Neural crest cell (in vitro differentiated cells): ENCODE measurements at regions not wholly inside any gene's neighbourhood (a gene's known extent, or its start where the extent isn't known, plus 50 kb on each side); places are given as distances from the start of the nearest gene placed in this dataset.

Source experiments
- DNase-seq: peaks from one replicate; pipeline ENCODE4 v3.0.0; 2021; ENCODE audit warnings: low read depth, mixed read lengths, low spot score
- H3K27ac Mint-ChIP-seq: one replicate; pipeline ENCODE4 v1.8.0; 2021; ENCODE audit warnings: mild to moderate bottlenecking, mixed read lengths; ENCODE audit not compliant: unreplicated experiment
- H3K27me3 Mint-ChIP-seq: 2 replicates; pipeline ENCODE4 v1.8.0; 2021; ENCODE audit warnings: low read depth, mild to moderate bottlenecking, mixed read lengths
- H3K36me3 Mint-ChIP-seq: 2 replicates; pipeline ENCODE4 v1.8.0; 2021; ENCODE audit warnings: low read depth, mild to moderate bottlenecking, mixed read lengths
- H3K4me1 Mint-ChIP-seq: 2 replicates; pipeline ENCODE4 v1.8.0; 2021; ENCODE audit warnings: mixed read lengths
- H3K4me3 Mint-ChIP-seq: one replicate; pipeline ENCODE4 v1.8.0; 2021; ENCODE audit warnings: mild to moderate bottlenecking, mixed read lengths
- H3K9me3 Mint-ChIP-seq: 2 replicates; pipeline ENCODE4 v1.8.0; 2021; ENCODE audit warnings: mixed read lengths
- CTCF ChIP-seq: fragments of 200-600 bp; sonication (generic); conservative IDR thresholded peaks from 2 replicates; pipeline ENCODE4 v1.5.0; 2021; ENCODE audit warnings: antibody characterized with exemption, mild to moderate bottlenecking

GRCh38 chr16:63292036-63292435 lies 1255.8 kb upstream of the CDH8 start:
- Mint-ChIP-seq H3K36me3 (no peaks in the 10 kb centered on the region), H3K4me1 (peaks cover 4% of the 10 kb centered on the region), H3K27me3 (no peaks in the 10 kb centered on the region), H3K4me3 (no peak overlapping the region), H3K27ac (no peak overlapping the region), H3K9me3 (no peaks in the 10 kb centered on the region)
- DNase-seq = no peak
- TF ChIP-seq CTCF = no peak

GRCh38 chr16:63289834-63290460 lies 1253.7 kb upstream of the CDH8 start:
- no peak overlapping the region for H3K27ac Mint-ChIP-seq
- H3K27me3 Mint-ChIP-seq = no peaks in the 10 kb centered on the region
- H3K4me3 Mint-ChIP-seq = no peak overlapping the region
- H3K36me3 Mint-ChIP-seq = no peaks in the 10 kb centered on the region
- H3K9me3 Mint-ChIP-seq = no peaks in the 10 kb centered on the region
- peak; percentile 95 for TF ChIP-seq CTCF
- H3K4me1 Mint-ChIP-seq = peaks cover 4% of the 10 kb centered on the region
- DNase-seq = peak; percentile 55

- Mint-ChIP-seq H3K4me3 (no peak overlapping the region), H3K9me3 (no peaks in the 10 kb centered on the region), H3K4me1 (peaks cover 4% of the 10 kb centered on the region), H3K36me3 (no peaks in the 10 kb centered on the region), H3K27ac (no peak overlapping the region), H3K27me3 (no peaks in the 10 kb centered on the region)
- no peak for DNase-seq
- TF ChIP-seq CTCF = no peak
Observed at GRCh38 chr16:63287401-63287800, 1251.2 kb upstream of the CDH8 start.

- no peak for TF ChIP-seq CTCF
Observed at GRCh38 chr16:63283721-63284120, 1247.5 kb upstream of the CDH8 start.

GRCh38 chr16:63244631-63245030 lies 1208.4 kb upstream of the CDH8 start:
- Mint-ChIP-seq H3K4me1 (no peaks in the 10 kb centered on the region), H3K4me3 (no peak overlapping the region), H3K9me3 (no peaks in the 10 kb centered on the region), H3K27ac (no peak overlapping the region), H3K36me3 (no peaks in the 10 kb centered on the region), H3K27me3 (no peaks in the 10 kb centered on the region)
- no peak for DNase-seq
- no peak for TF ChIP-seq CTCF

More at GRCh38 chr16:63283721-63284120, 1247.5 kb upstream of the CDH8 start:
- no peaks in the 10 kb centered on the region for H3K4me1 Mint-ChIP-seq
- no peak overlapping the region for H3K27ac Mint-ChIP-seq
- H3K36me3 Mint-ChIP-seq = no peaks in the 10 kb centered on the region
- H3K9me3 Mint-ChIP-seq = peaks cover 3% of the 10 kb centered on the region
- no peak overlapping the region for H3K4me3 Mint-ChIP-seq
- DNase-seq = no peak
- no peaks in the 10 kb centered on the region for H3K27me3 Mint-ChIP-seq
